CD4-positive, alpha-beta T cell treated with Interleukin-2 at 100 ng/mL for 4 hours (primary cell): ENCODE measurements at regions not wholly inside any gene's neighbourhood (a gene's known extent, or its start where the extent isn't known, plus 50 kb on each side); places are given as distances from the start of the nearest gene placed in this dataset.

ENCODE experiments used
- DNase-seq: peaks from one replicate; pipeline ENCODE4 v3.0.0-alpha.2; 2020; ENCODE audit warnings: low spot score

GRCh38 chr16:59179446-59180082 lies 445.4 kb upstream of the GOT2 start:
- DNase-seq, result no peak

DNA sequence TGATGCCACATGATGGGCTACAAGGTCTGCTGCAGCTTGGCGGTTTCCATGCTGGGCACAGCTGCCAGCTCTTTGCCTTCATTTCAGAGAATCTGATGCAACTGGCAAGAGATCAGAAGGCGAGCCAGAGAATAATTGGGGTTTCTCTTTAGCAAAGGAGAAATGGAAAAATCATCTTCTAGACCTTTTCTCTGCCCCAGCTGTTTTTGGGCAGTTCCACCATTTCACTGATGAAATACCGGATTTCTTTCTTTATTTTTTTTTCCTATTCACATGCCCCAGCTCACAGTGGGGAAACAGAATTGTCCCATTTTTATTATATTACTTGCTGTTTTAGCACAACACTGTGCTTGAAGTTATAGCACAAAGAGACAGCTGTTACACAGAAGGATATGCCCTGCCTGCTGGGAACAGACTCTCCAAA lies 439.3 kb upstream of the GOT2 start:
- DNase-seq, result no peak

- no peak for DNase-seq
Measured at GRCh38 chr16:59170099-59170712, 436.1 kb upstream of the GOT2 start.

DNA sequence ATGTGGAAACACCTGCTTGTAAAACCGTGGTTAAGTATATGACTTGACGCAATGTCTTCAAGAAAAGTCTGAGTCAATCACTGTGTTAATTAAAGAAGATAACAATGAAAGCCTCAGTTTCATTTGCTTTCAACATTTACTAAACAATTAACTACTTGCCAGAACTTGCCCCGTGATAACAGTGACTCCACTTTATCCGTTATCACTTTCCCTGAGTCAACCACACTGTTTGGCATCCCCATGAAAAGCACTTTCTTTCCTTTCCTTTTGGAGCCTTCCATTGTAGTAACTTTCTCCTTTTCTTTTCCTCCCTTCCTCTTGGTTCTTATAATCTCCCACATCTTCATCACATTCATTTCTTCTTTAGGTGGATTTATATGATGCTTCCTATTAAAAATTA lies 435.1 kb upstream of the GOT2 start:
- no peak for DNase-seq

DNA sequence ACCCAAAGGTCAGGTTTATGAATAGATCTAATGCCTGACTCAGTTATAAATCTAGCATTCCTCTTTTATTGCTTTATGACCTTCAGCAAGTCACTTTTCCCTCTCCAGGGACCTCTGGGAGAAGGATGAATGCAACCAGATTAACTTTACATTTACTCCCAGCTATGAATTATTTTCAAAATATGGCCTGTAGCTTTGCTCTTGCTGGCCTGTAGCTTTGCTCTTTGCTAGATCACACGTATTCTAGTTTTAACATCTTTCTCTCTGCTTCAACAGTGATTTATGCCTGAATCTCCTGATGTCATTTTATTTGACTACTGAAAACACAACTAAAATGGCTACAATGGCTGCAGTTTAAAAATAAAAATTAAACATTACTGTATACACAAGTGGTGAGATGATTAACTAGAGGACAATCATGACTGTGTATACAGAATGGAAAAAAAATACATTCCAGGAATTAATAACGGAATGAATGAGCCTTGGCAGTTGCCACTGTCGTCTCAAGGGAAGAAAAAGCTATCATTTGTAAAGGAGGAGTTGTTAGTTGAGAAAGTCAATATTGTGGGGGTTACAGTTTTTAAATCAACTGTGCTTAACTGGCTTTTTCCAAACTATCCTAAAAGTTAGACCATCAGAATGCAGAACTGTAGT lies 434.5 kb upstream of the GOT2 start:
- DNase-seq, result no peak

DNA sequence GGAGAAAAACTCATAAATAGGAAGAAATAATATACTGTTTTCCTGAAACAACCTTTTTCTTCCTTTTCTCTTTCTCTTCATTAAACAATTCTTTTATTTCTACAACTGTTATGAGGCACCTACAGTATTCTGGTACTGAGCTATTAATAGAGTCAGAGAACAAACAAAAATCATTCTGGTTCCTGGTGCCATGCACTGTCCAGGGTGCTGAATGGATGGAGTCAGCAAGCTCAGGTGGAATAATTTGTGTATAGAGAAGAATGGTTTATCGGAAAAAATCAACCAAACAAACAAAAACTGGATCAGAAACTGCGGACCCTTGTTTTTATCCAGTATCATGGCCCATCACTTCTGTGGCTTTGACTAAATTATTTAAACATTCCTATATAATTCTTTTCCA lies 430.3 kb upstream of the GOT2 start:
- no peak for DNase-seq

- DNase-seq, result no peak
Measured at GRCh38 chr16:59163371-59164055, 429.4 kb upstream of the GOT2 start.

DNA sequence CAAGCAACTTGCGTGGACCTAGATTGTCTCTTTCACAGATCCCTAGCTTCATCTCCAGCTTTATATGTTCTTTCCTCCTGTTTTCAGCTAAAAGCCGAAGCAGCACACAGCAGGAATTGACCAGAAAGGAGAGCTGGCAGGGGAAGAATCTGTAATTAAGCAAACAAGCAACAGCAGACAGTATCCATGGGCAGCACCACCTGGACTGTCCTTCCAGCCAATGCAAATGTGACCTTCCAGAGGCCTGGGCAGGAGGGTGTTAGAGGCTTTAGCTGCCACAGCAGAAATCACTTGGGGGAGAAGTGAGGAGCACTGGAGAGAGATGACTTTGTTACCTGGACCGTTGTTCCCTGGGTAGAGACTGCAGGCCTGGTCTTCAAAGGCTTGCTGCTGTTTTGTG lies 427.6 kb upstream of the GOT2 start:
- DNase-seq, result no peak

DNA sequence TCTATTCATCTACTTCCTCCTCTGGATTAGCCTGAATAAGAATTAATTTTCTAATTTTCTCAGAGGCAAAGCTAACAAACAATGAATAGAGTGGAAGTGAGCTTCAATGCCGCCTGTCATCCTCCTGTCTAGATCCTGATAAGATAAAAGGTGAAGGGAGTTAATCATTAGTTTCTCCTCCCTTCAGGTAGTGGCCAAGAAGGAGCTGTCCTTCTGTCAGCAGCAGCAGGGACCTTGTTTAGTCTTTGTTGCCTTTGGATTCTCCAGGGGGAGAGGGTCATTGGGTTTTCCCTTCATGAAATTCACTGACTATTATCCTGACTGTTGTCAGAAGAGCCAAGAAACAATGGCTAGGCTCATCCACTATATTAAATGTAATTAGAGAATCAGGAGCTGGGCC lies 420.2 kb upstream of the GOT2 start:
- DNase-seq, result no peak

- DNase-seq, result no peak
Measured at GRCh38 chr16:59148769-59149155, 414.6 kb upstream of the GOT2 start.

DNA sequence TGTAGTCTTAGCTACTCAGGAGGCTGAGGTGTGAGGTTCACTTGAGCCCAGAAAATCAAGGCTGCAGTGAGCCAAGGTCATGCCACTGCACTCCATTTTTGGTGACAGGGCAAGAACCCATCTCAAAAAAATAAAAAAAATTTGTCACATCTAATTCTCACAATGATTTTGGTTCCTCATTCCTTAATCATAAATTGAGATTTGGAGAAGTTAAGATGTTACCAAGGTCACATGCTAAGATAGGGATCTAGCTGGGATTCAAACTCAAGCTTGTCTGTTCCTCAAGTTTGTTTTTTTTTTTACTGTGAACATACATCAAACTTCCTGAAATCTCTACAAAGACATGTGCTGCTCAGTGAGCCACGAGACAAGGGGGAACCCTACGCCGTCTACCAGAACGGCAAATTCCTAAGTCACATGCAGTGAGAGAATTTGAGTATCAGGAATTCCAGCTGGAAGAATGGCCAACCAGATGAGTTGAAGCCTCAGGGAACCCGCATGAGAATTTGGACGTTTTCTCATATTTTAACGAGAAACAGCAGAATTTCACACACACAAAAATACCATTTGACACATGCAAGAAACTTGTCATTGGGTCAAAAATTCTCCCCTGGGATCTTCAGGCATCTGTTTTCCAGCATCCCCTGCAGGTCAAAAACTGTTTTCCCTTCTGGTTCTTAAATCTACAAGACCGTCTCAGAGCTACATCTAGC lies 414.1 kb upstream of the GOT2 start:
- no peak for DNase-seq

DNA sequence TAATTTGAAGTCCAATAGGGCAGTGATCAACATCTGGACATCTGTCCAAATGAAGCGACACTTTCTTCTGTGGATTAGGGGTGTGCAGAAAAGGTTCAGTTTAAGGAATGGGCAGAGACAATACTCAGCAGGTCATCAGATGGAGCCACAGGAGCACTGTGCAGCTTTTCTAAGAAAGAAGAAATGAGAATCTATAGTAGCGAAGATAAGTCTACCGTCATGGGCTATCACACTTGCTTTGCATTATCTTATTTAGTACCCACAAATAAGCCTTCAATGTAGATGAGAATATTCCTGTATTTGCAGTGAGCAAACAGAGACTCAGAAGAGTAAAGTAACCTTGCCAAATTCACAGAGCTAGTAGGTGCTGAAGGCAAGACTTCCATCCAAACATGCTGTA lies 412.0 kb upstream of the GOT2 start:
- no peak for DNase-seq

DNA sequence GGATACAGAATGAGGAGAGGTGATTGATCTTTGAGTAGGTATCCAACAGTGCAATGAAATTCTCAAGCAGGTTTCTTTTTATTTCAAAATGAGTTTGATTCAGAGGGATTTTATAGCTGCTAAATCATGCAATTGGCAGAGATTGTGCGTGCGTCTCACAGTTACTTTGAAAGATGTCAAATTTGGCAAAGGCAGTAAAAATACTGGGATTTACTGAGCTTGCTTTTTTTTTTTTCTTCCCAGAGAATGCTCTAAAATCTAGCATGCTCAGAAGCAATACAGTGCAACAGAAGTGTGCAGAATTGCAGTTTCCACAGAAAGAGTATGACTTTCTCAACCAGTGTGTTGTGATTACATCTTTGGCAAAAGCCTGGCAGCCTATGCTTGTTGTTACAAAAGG lies 410.7 kb upstream of the GOT2 start:
- DNase-seq, result no peak

- DNase-seq, result no peak
Measured at GRCh38 chr16:59144326-59144725, 410.2 kb upstream of the GOT2 start.

DNA sequence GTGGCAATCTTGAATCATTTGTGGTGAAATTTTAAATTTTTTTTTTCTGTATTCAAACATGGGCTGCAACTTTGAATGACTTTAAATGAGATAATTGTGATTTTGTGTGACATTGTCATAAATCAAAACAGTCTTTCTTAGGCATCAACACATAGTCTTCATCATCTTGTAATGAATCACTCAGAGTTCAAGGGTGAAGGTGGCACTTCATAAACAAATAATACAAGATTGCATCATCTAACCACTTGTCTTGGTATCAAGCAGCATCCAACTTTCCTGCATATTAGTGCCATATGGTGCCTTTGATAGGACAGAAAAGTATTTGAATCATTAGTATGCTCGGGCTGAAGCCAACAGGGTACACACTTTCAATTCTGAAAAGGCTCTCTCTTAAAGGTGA lies 392.4 kb upstream of the GOT2 start:
- no peak for DNase-seq

DNA sequence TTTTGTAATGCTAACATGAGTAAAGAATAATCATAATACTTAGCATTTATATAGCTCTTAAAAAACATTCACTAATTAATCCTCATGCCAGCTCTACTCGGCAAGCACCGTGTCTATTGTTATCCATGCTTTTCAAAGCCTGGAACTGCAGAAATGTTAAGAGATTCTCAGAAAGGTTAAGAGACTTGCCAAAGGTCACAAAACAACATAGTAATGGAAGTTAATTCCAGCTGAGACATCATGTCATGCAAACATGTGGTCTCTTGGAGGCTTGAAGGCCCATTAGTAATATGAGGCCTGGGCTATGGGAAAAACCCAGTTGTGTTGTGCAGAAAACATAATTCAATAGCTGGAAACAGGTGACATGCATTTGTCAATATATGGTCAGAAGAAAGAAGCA lies 389.9 kb upstream of the GOT2 start:
- no peak for DNase-seq

- no peak for DNase-seq
Measured at GRCh38 chr16:59123479-59123878, 389.4 kb upstream of the GOT2 start.

GRCh38 chr16:59122262-59122537 lies 388.1 kb upstream of the GOT2 start:
- no peak for DNase-seq

DNA sequence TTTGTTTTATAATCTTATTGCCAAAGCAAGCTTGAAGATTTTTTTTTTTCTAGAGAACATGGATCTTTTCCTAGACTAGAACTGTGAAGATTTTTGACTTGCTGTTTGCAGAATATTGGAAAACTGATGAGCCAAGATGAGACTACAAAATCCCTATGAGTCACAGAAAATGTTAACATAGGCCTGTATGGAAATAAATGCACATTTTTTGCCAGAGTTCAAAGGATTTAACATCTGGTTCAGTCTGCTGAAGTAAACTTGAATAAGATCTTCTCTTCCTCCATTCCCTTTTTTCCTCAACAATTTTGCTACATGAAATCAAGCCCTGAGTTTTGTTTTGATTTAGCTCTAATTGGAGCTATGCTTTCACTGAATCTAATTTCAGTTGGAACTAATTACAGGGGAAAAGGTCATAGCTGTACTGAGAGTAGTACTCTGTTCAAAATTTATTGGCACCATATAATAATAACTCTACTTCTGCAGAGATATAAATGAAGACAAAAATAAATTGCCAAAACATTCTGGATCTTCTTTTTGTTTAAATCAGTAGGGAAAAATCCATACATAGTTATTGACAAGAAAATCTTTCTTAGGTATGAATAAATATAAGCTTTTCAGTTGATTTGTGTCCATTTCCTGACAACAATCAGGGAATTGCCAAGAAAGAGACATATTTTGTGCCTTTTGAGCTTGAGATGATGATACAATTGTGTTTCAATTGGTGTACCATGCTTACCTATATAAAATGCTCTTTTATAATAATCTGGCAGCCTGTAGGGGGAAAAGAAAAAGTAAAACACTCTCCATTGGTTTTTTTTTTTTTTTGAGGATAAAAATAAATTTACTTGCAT lies 387.5 kb upstream of the GOT2 start:
- DNase-seq, result no peak

DNA sequence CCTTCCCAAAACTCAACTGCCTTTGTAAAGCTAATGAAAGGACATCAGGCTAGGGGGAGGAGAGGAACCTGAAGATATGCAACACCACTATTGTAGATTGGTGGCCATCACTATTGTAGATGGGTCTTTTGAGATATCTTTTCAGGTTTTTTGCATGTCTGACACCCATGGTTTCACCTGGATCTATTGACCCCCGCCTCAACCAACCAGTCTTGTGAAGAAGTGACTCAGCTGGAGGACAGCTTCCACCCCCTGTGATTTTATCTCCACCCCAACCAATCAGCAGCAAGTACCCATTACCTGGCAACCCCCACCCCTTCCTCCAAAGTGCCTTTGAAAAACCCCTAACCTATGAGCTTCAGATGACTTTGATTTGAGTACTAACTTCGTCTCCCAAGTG lies 382.6 kb upstream of the GOT2 start:
- DNase-seq, result no peak

- DNase-seq, result no peak
Measured at GRCh38 chr16:59114790-59115189, 380.7 kb upstream of the GOT2 start.
